ENCODE measurements at regions not wholly inside any gene's neighbourhood (a gene's known extent, or its start where the extent isn't known, plus 50 kb on each side); places are given as distances from the start of the nearest gene placed in this dataset.

DNA sequence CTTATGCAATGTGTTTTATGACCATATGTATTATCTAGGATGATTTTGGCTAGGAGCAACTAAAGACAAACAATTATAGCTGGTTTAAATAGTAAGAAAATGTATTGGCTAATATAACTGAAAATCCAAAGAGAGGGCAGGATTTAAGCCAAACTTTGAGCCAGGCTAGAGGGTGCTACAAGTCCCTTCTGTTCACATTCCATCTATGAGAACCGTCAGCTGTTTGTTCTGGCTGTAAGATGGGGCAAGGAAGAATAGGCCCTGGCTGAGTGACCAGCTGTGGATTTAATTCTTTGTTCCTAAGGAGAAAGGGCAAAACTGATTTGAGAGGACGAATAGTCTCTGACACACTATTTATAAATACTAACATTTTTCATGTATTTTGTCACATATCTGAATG lies 79.2 kb upstream of the UGT8 start:
- Mint-ChIP-seq H3K36me3 (ENCODE audit: insufficient read depth, unreplicated experiment) (no peaks in the 10 kb centered on the region), H3K9me3 (ENCODE audit: low read depth, unreplicated experiment) (no peaks in the 10 kb centered on the region), H3K27ac (ENCODE audit: unreplicated experiment) (no peak overlapping the region), H3K27me3 (ENCODE audit: unreplicated experiment) (peaks cover 9% of the 10 kb centered on the region), H3K4me3 (ENCODE audit: low read depth, unreplicated experiment) (no peak overlapping the region), H3K4me1 (ENCODE audit: low read depth, unreplicated experiment) (no peaks in the 10 kb centered on the region)
- CTCF ChIA-PET, result no interaction called here
- BruUV-seq (replicated peaks), result no TSS peak
- intact Hi-C loops (cut with micrococcal nuclease; ENCODE audit: unreplicated experiment), result no loop called here
- TF ChIP-seq, protein P1, sequence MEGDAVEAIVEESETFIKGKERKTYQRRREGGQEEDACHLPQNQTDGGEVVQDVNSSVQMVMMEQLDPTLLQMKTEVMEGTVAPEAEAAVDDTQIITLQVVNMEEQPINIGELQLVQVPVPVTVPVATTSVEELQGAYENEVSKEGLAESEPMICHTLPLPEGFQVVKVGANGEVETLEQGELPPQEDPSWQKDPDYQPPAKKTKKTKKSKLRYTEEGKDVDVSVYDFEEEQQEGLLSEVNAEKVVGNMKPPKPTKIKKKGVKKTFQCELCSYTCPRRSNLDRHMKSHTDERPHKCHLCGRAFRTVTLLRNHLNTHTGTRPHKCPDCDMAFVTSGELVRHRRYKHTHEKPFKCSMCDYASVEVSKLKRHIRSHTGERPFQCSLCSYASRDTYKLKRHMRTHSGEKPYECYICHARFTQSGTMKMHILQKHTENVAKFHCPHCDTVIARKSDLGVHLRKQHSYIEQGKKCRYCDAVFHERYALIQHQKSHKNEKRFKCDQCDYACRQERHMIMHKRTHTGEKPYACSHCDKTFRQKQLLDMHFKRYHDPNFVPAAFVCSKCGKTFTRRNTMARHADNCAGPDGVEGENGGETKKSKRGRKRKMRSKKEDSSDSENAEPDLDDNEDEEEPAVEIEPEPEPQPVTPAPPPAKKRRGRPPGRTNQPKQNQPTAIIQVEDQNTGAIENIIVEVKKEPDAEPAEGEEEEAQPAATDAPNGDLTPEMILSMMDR (IDR thresholded peaks at IDR 0.05; ENCODE audit: unreplicated experiment), result no peak
- DNase-seq, result no peak

DNA sequence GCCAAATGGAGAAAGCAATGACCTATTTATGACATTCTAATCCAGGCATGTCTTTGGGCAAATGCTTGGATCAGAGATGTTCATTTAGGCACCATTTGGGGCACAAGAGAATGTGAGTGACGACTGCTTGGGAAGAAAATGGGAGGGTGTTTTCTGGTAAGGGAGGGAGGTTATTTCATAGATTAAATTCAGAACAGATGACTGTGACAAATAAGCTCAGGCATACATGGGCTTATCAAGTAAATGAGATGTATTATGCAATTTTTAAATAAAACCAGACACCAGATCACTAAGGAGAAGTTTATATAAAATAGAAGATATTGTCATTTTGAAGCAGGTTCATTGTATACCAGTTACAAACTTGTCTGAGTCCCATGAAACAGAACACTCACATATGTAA lies 71.4 kb upstream of the UGT8 start:
- DNase-seq, result no peak
- Mint-ChIP-seq H3K9me3 (ENCODE audit: low read depth, unreplicated experiment) (peaks cover 3% of the 10 kb centered on the region), H3K4me3 (ENCODE audit: low read depth, unreplicated experiment) (no peak overlapping the region), H3K27me3 (ENCODE audit: unreplicated experiment) (peaks cover 16% of the 10 kb centered on the region), H3K27ac (ENCODE audit: unreplicated experiment) (no peak overlapping the region), H3K4me1 (ENCODE audit: low read depth, unreplicated experiment) (no peaks in the 10 kb centered on the region), H3K36me3 (ENCODE audit: insufficient read depth, unreplicated experiment) (no peaks in the 10 kb centered on the region)
- CTCF ChIA-PET, result no interaction called here
- no TSS peak for BruUV-seq (replicated peaks)
- intact Hi-C loops (cut with micrococcal nuclease; ENCODE audit: unreplicated experiment), result no loop called here
- TF ChIP-seq, protein P1 (IDR thresholded peaks at IDR 0.05; ENCODE audit: unreplicated experiment), result no peak

DNA sequence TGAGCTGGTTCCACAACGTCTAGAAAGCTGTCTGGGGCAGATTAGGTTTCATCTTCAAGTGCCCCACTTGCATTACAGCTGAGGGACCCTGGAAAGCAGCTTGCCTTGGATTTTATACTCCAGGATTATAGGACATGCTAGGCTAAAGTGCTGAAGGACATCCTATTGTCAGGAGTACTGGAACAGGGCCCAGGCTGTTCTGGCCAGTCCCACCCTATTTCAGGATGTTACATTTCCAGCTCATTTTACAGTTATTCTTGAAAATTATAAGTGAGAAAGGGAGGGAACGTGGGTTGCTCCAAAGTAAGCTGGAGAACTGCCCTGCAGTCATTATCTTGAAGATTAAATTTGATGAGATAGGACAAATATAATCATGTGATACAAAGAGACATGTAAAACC lies 71.0 kb upstream of the UGT8 start:
- CTCF ChIA-PET, result no interaction called here
- no TSS peak for BruUV-seq (replicated peaks)
- intact Hi-C loops (cut with micrococcal nuclease; ENCODE audit: unreplicated experiment), result no loop called here

DNA sequence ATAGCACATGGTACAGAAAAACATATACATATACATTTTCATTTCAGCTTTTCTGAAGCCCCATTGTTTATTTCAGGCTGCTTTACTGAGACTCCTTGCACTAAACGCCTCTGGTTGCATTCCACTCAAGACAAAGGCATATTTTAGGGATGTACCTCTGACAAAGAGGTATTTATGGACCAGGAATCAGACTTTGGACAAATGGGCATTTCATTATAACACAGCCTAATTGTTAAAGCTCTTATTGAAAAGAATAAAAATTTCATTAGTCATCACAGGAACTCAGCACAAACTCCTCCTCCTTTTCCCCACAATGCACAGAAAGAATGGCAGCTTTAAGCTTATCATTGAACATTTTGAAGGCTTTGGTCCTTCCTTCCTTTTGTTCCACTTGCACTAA lies 62.9 kb upstream of the UGT8 start:
- BruUV-seq (replicated peaks), result no TSS peak
- Mint-ChIP-seq H3K4me1 (ENCODE audit: low read depth, unreplicated experiment) (no peaks in the 10 kb centered on the region), H3K9me3 (ENCODE audit: low read depth, unreplicated experiment) (peaks cover 2% of the 10 kb centered on the region), H3K4me3 (ENCODE audit: low read depth, unreplicated experiment) (no peak overlapping the region), H3K27ac (ENCODE audit: unreplicated experiment) (no peak overlapping the region), H3K27me3 (ENCODE audit: unreplicated experiment) (no peaks in the 10 kb centered on the region), H3K36me3 (ENCODE audit: insufficient read depth, unreplicated experiment) (no peaks in the 10 kb centered on the region)
- no peak for DNase-seq
- intact Hi-C loops (cut with micrococcal nuclease; ENCODE audit: unreplicated experiment), result no loop called here
- CTCF ChIA-PET, result interaction anchor here (0.7 kb wide), 1 partner anchor 9 kb away, joined by 5 read pairs; no protein-coding TSS in a partner anchor
- TF ChIP-seq, protein P1 (IDR thresholded peaks at IDR 0.05; ENCODE audit: unreplicated experiment), result no peak

More for the DNA sequence above, 71.0 kb upstream of the UGT8 start:
- H3K9me3 Mint-ChIP-seq (ENCODE audit: low read depth, unreplicated experiment), result peaks cover 3% of the 10 kb centered on the region
- H3K27me3 Mint-ChIP-seq (ENCODE audit: unreplicated experiment), result peaks cover 14% of the 10 kb centered on the region
- no peak for DNase-seq
- no peaks in the 10 kb centered on the region for H3K4me1 Mint-ChIP-seq (ENCODE audit: low read depth, unreplicated experiment)
- TF ChIP-seq, protein P1 (IDR thresholded peaks at IDR 0.05; ENCODE audit: unreplicated experiment), result no peak
- no peak overlapping the region for H3K4me3 Mint-ChIP-seq (ENCODE audit: low read depth, unreplicated experiment)
- H3K36me3 Mint-ChIP-seq (ENCODE audit: insufficient read depth, unreplicated experiment), result no peaks in the 10 kb centered on the region
- no peak overlapping the region for H3K27ac Mint-ChIP-seq (ENCODE audit: unreplicated experiment)

Measured in Calu3 (cell line).